NCI-H2171 (cell line): ENCODE measurements at regions not wholly inside any gene's neighbourhood (a gene's known extent, or its start where the extent isn't known, plus 50 kb on each side); places are given as distances from the start of the nearest gene placed in this dataset.
"Not testable (repeated sequence)": the region's sequence is repeated elsewhere in the genome, so short reads cannot be mapped to it uniquely, and the experiment has no call there.

ENCODE experiments used
- DNase-seq: peaks from one replicate; lab custom pipeline; 2025; lab: John Stamatoyannopoulos, UW

GRCh38 chr5:110304176-110304575 is 422.3 kb downstream of the TMEM232 start:
- DNase-seq, result no peak

GRCh38 chr5:110306650-110307049 is 419.8 kb downstream of the TMEM232 start:
- DNase-seq, result no peak

GRCh38 chr5:110309222-110309621 is 417.2 kb downstream of the TMEM232 start:
- DNase-seq, result no peak

GRCh38 chr5:110316566-110316965 is 409.9 kb downstream of the TMEM232 start:
- DNase-seq, result not testable (repeated sequence)

GRCh38 chr5:110321117-110321516 is 405.4 kb downstream of the TMEM232 start:
- no peak for DNase-seq

- no peak for DNase-seq
These were observed 403.1 kb downstream of the TMEM232 start for GRCh38 chr5:110323357-110323756.

GRCh38 chr5:110323832-110324231 is 402.6 kb downstream of the TMEM232 start:
- DNase-seq, result no peak

GRCh38 chr5:110324876-110325275 is 401.6 kb downstream of the TMEM232 start:
- no peak for DNase-seq

- no peak for DNase-seq
These were observed 396.4 kb downstream of the TMEM232 start for GRCh38 chr5:110329955-110330525.

GRCh38 chr5:110333384-110333783 is 393.1 kb downstream of the TMEM232 start:
- DNase-seq, result no peak

GRCh38 chr5:110335361-110336066 is 391.0 kb downstream of the TMEM232 start:
- DNase-seq, result no peak

GRCh38 chr5:110338341-110339083 is 388.0 kb downstream of the TMEM232 start:
- DNase-seq, result no peak

- no peak for DNase-seq
These were observed 387.1 kb downstream of the TMEM232 start for GRCh38 chr5:110339399-110339798.

- no peak for DNase-seq
These were observed 384.6 kb downstream of the TMEM232 start for GRCh38 chr5:110341836-110342235.

- DNase-seq, result no peak
These were observed 383.8 kb downstream of the TMEM232 start for GRCh38 chr5:110342683-110343082.

- DNase-seq, result no peak
These were observed 382.9 kb downstream of the TMEM232 start for GRCh38 chr5:110343616-110344015.

GRCh38 chr5:110345623-110346022 is 380.8 kb downstream of the TMEM232 start:
- no peak for DNase-seq

GRCh38 chr5:110346893-110347358 is 379.5 kb downstream of the TMEM232 start:
- DNase-seq, result no peak

- DNase-seq, result no peak
These were observed 378.7 kb downstream of the TMEM232 start for GRCh38 chr5:110347781-110348180.

- no peak for DNase-seq
These were observed 375.0 kb downstream of the TMEM232 start for GRCh38 chr5:110351430-110351829.

GRCh38 chr5:110354311-110354710 is 372.2 kb downstream of the TMEM232 start:
- DNase-seq, result no peak

GRCh38 chr5:110354915-110355644 is 371.4 kb downstream of the TMEM232 start:
- no peak for DNase-seq
